Prostate gland (tissue), 2 donors: ENCODE measurements at regions not wholly inside any gene's neighbourhood (a gene's known extent, or its start where the extent isn't known, plus 50 kb on each side); places are given as distances from the start of the nearest gene placed in this dataset.

ENCODE experiments used
- DNase-seq: peaks from one replicate; pipeline ENCODE4 v3.0.0-alpha.2; 2019; ENCODE audit warnings: low spot score
- H3K27ac ChIP-seq, 2 donors: fragments of 200-600 bp; sonication (generic); 2 replicates each; pipeline ENCODE4 v1.5.1; 2017 to 2019
- H3K27me3 ChIP-seq: fragments of 200-600 bp; sonication (generic); replicated peaks from 2 replicates; pipeline ENCODE4 v1.5.1; 2019; ENCODE audit not compliant: insufficient read depth
- H3K36me3 ChIP-seq, 2 donors: fragments of 200-600 bp; sonication (generic); 1 replicate in 1 of 2; 2 replicates in 1 of 2; pipeline versions ENCODE4 v1.5.1 to v1.8.1; 2017 to 2019
- H3K4me1 ChIP-seq: fragments of 200-600 bp; sonication (generic); replicated peaks from 2 replicates; pipeline ENCODE4 v1.5.1; 2019
- H3K4me3 ChIP-seq, 2 donors: fragments of 200-600 bp; sonication (generic); 2 replicates each; pipeline ENCODE4 v1.5.1; 2017 to 2019
- H3K9me3 ChIP-seq: fragments of 200-600 bp; sonication (generic); 2 replicates; pipeline ENCODE4 v1.5.1; 2017
- POLR2A ChIP-seq: fragments of 450-650 bp; IDR thresholded peaks from one replicate; pipeline ENCODE4 v1.6.1; 2016; ENCODE audit warnings: antibody characterized with exemption, mild to moderate bottlenecking
- POLR2AphosphoS5 ChIP-seq: sonication (generic); formaldehyde crosslinking; IDR thresholded peaks from one replicate; pipeline ENCODE4 v1.6.1; 2017; ENCODE audit warnings: antibody characterized with exemption
- WGBS: methylation state at CpG from one replicate; pipeline ENCODE4 v1.1.5; 2018; 5-methylcytosine and 5-hydroxymethylcytosine counted together
- intact Hi-C: fragments of 100-400 bp; cut with DNase I; formaldehyde crosslinking; loops from one replicate; pipeline ENCODE4 v1.14.2; 2022
- TF ChIP-seq, protein P1 (sequence below), 4 experiments: fragments of 200-600 bp in 2 of 4; fragments of 450-650 bp in 2 of 4; sonication (generic) in 2 of 4; IDR thresholded peaks; 1 replicate in 3 of 4; 2 replicates in 1 of 4; pipeline ENCODE4 v1.5.1; 2016 to 2019; ENCODE audit warnings: antibody characterized with exemption in 4 of 4, mild to moderate bottlenecking in 2 of 4, moderate library complexity in 2 of 4

GRCh38 chr20:20971810-20972209 is 134.3 kb downstream of the LINC00237 start:
- TF ChIP-seq, protein P1, sequence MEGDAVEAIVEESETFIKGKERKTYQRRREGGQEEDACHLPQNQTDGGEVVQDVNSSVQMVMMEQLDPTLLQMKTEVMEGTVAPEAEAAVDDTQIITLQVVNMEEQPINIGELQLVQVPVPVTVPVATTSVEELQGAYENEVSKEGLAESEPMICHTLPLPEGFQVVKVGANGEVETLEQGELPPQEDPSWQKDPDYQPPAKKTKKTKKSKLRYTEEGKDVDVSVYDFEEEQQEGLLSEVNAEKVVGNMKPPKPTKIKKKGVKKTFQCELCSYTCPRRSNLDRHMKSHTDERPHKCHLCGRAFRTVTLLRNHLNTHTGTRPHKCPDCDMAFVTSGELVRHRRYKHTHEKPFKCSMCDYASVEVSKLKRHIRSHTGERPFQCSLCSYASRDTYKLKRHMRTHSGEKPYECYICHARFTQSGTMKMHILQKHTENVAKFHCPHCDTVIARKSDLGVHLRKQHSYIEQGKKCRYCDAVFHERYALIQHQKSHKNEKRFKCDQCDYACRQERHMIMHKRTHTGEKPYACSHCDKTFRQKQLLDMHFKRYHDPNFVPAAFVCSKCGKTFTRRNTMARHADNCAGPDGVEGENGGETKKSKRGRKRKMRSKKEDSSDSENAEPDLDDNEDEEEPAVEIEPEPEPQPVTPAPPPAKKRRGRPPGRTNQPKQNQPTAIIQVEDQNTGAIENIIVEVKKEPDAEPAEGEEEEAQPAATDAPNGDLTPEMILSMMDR (IDR thresholded peaks at IDR 0.05): no peak
- TF ChIP-seq POLR2AphosphoS5 (no peak), POLR2A (no peak)
- Histone ChIP-seq H3K4me3 (no peak overlapping the region), H3K36me3 (no peaks in the 10 kb centered on the region), H3K4me1 (no peaks in the 10 kb centered on the region), H3K27ac (no peak overlapping the region), H3K27me3 (no peaks in the 10 kb centered on the region), H3K9me3 (no peaks in the 10 kb centered on the region)
- intact Hi-C loops: no loop called here
- DNase-seq: no peak
- WGBS: 59% methylated on average over 6 of the region's 6 CpGs

DNA sequence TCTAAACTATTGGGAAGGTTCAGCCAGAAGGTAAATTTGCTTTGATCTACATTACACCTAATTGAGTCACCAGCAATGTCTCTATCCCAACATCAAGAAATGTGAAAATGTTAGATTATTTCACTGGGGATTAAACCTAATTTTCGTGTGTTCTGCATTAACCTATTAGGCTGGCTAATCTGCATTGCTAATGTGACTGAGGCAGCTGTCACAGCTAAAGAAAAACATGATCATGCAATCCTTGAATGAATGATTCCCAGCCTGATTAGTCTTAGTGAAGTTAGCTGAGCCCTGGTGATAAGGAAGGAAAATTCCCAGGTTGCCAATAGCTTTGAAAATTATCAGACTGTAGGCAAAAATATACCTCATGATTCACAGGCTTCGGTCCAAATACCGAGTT is 135.3 kb downstream of the LINC00237 start:
- Histone ChIP-seq H3K27ac (no peak overlapping the region), H3K27me3 (no peaks in the 10 kb centered on the region), H3K36me3 (no peaks in the 10 kb centered on the region), H3K4me1 (no peaks in the 10 kb centered on the region), H3K9me3 (no peaks in the 10 kb centered on the region), H3K4me3 (no peak overlapping the region)
- intact Hi-C loops: no loop called here
- 62% methylated on average over 3 of the region's 3 CpGs for WGBS
- no peak for DNase-seq
- TF ChIP-seq POLR2AphosphoS5 (no peak), POLR2A (no peak)
- TF ChIP-seq, protein P1 (IDR thresholded peaks at IDR 0.05): no peak

DNA sequence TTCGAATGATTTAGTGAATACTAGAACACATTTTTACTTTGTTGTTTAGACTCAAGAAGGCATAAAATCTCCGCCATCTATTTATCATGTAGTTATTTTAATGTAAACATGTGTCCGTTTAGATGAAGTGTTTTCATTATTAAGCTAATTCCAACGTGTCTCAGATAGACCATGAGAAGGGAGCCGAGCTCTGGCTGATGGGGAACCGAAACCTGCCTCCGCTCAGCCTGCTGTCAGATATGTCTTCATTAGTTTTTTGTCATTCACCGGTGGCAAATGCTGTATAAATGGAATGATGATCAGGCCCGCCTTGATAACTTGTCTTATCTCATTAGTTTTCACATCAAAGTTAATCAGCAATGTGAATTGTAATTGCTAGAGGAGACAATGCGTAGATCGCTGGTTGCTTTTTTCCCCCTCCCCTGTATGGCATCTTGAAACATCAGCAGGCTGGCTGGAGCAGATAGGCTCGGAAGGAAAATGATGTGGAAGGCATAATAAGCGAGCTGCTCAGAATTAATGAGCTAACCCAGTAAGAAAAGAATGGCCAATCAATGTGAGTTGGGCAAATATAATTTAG is 136.4 kb downstream of the LINC00237 start:
- TF ChIP-seq, protein P1 (IDR thresholded peaks at IDR 0.05): no peak
- TF ChIP-seq POLR2A: no peak
- TF ChIP-seq POLR2AphosphoS5: no peak
- Histone ChIP-seq H3K27ac (no peak overlapping the region), H3K4me1 (no peaks in the 10 kb centered on the region), H3K36me3 (no peaks in the 10 kb centered on the region), H3K27me3 (no peaks in the 10 kb centered on the region), H3K4me3 (no peak overlapping the region), H3K9me3 (no peaks in the 10 kb centered on the region)
- DNase-seq: no peak
- intact Hi-C loops: no loop called here
- 76% methylated on average over 13 of the region's 13 CpGs for WGBS

DNA sequence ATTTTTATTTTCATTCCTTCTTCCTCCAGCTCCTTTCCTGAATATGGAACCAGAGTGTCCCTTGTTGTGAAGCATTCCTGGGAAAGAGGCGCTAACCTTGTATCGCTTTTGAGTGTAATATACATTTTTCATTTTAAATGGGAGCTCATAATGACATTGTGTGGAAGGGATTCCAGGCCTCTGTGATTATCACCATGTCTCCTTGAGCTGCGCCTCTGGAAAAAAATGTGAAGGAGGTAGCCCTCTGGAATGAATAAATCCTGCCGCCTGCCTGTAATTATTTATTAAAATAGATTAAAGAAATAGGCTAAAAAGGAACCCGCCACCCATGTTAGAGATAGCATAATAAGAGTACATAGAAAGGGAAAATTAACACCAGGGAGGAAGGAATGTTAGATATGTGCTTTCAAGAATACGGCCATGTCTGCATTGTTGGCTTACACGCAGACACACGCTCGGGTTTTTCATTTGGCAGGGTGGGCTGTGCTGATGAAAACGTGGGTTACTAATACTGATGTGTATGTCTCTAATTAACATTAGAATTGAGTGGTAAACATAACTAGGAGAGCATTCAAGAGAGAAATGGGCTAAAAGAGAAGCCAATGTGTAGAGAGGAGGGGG is 138.5 kb downstream of the LINC00237 start:
- H3K27ac ChIP-seq: no peak overlapping the region

More for the DNA sequence above, 138.5 kb downstream of the LINC00237 start:
- Histone ChIP-seq H3K27me3 (no peaks in the 10 kb centered on the region), H3K9me3 (no peaks in the 10 kb centered on the region), H3K36me3 (no peaks in the 10 kb centered on the region), H3K4me3 (no peak overlapping the region), H3K4me1 (no peaks in the 10 kb centered on the region)
- WGBS: 64% methylated on average over 10 of the region's 10 CpGs
- TF ChIP-seq POLR2AphosphoS5 (no peak), POLR2A (no peak)
- TF ChIP-seq, protein P1 (IDR thresholded peaks at IDR 0.05): no peak
- DNase-seq: no peak
- intact Hi-C loops: no loop called here
